Epidermal melanocyte (primary cell): ENCODE measurements at regions not wholly inside any gene's neighbourhood (a gene's known extent, or its start where the extent isn't known, plus 50 kb on each side); places are given as distances from the start of the nearest gene placed in this dataset.

ENCODE experiments used
- DNase-seq: peaks from one replicate; pipeline ENCODE4 v3.0.0; 2011; ENCODE audit warnings: low spot score; ENCODE audit not compliant: insufficient read length

DNA sequence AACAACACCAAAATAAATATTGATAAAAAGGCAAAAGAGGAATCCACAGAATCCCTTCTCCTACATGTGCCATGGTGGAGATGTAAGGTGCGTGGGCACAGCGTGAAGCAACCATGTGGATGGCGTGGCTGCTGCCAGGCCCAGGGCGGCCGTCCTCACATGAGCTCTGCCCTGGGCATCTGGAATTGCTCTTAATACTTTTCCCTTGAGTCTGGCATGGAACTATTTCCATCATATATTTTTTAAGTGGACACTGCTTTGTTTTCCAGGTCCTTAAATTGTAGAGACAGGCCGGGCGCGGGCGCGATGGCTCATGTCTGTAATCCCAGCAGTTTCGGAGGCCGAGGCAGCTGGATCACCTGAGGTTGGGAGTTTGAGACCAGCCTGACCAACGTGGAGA, 349.3 kb downstream of the IRX1 start:
- DNase-seq: no peak

- no peak for DNase-seq
These were observed 353.2 kb downstream of the IRX1 start for GRCh38 chr5:3948838-3949237.

DNA sequence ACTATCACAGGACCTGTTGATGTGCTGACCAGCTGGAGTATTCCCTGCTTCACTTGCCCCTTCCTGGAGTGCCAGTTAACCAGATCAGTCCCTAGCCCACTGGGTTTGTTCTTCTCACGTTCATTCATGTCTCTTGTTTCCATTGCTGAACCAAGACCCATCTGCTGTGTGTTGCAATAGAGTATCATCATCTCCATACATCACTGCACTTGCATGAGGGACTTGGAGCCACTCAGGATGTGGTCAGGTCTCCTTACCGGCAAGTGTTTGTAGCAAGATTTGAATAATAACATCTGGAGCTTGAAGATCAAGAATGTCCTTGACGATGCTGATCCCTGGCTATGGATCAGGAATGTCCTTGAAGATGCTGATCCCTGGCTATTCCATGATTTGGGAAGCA, 358.6 kb downstream of the IRX1 start:
- DNase-seq: no peak

DNA sequence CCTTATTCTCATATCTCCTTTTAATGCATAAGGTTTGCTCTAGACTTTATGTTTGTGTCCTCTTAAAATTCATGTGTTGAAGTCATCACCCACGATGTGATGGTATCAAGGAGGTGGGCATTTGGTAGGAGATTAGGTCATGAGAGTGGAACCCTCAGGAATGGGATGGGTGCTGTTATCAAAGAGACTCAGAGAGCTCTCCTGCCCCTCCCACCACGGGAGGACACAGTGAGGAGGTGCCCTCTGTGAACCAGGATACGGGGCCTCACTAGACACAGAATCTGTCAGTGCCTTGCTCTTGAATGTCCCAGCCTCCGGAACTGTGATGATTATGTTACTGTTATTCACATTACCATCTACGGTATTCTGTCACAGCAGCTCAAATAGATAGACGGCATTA, 359.0 kb downstream of the IRX1 start:
- DNase-seq: no peak

- no peak for DNase-seq
These were observed 362.0 kb downstream of the IRX1 start for GRCh38 chr5:3957658-3958057.

- DNase-seq: no peak
These were observed 362.8 kb downstream of the IRX1 start for GRCh38 chr5:3958389-3958788.

- DNase-seq: no peak
These were observed 366.5 kb downstream of the IRX1 start for GRCh38 chr5:3962113-3962512.

GRCh38 chr5:3963652-3964051, 368.0 kb downstream of the IRX1 start:
- no peak for DNase-seq

GRCh38 chr5:3980156-3980555, 384.5 kb downstream of the IRX1 start:
- no peak for DNase-seq

DNA sequence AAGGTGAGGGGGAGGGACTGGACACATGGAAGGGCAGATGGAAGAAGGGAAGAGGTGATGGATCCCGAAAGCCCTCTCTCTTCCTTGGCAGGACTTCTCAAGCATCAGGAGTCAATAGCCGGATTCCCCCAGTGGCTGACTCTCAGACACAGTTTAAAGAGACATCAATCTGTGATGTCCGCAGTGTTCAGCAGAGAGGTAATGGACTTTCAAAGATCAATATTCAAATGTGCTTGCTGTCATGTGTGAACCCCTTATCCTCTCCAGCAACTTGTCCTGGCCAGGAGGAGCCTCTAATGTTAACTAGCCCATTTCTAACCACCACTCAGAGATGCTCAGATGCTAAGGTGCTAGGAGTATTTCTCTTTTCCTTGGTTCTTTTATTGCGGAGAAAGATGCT, 392.2 kb downstream of the IRX1 start:
- no peak for DNase-seq

- no peak for DNase-seq
These were observed 398.3 kb downstream of the IRX1 start for GRCh38 chr5:3993856-3994473.

DNA sequence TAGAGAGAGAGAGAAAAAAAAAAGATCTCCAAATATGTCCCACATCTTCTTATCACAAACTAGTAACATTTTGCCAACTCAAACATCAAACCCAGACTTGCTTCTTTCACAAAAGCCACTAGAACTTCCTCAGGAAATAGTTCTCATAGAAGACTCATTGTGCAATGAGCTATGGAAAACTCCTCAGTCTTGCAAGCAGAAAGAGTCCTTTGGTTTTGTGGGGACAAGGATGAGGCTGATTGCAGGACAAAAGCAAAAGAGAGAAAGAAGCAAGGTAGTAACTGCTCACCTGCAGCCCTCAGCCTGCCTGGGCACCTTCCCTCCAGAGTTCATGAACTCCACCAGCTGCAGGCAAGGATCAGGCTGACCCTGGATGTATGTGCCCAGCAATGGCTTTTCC, 399.0 kb downstream of the IRX1 start:
- no peak for DNase-seq

DNA sequence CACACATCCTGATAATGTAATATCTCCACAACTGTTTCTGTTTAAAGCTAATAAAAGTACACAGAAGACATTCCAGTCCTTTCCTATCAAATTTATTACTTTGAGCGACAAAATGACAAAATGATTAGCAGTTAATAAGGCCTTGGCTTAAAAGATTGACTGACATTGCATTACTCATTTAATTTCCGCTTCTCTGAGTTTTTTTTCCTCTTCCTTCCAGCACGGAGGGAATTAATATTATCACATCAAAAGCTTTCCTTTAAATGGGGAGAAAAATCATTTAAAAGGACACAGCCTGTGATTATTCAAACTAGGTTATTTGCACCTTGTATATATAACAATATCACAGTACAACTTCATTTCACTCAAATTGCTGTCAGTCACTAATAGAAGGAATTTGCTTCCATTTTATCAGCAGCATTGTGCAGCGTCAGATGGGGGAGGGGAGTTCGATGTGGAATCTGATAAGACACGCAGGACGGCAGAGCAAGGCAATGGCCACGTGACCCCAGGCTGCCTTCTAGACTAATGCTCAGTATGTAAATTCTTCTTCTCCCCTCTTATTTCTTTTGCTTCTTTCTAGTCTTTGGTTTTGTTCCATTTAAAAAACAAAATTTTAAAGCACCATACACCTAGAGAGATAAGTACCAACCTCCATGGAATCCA, 400.5 kb downstream of the IRX1 start:
- DNase-seq: no peak

DNA sequence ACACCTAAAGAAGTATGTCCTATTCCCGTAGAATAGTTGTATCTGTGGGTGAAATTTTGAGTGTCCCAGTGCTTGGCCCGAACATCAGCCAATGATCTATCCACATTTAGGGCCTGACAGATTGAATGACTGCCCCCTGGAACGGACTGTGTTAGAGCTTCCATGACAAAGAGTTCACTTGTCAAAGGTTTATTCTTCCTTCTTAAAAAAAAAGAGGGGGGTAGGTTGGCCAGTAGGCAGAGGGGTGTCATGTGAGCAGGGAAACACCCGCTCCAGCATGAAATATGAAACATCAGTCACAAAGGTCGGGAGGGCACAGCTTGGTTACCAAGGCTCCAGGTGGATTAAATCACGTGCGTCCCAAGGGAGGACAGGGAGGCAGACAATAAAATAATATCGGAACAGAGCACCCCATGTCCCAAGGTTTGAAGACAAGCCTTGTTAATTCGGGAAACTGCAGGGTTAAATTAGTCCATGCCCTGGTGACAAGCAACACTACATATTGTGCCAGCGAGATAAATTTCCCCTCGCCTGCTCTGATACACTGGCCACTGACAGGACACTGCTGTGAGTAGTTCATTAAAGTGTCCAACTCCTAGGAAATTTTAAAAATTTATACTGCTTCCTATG, 401.2 kb downstream of the IRX1 start:
- no peak for DNase-seq

- DNase-seq: no peak
These were observed 402.0 kb downstream of the IRX1 start for GRCh38 chr5:3997670-3998069.

- DNase-seq: no peak
These were observed 404.3 kb downstream of the IRX1 start for GRCh38 chr5:3999929-4000328.

GRCh38 chr5:4001004-4001403, 405.4 kb downstream of the IRX1 start:
- DNase-seq: no peak

- no peak for DNase-seq
These were observed 406.3 kb downstream of the IRX1 start for GRCh38 chr5:4001758-4002533.

DNA sequence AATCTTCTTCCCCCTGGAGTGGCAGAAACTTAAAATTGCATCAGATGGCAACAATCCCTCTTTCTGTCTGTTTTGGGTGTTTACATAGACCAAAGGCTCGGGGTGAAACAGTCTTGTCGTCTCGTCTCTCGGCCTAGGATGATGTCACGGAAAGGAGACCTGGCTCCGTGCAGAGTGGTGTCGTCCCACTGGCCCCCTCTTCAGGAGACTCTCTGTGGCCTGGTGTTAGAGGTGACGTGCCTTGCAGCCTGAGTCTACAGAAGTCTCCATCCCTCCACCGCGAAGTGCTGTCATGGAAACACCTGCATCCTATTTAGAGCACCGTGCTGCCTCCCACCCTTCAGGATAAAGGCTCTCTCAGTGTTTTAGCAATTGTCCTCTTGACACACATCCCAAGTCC, 409.7 kb downstream of the IRX1 start:
- DNase-seq: no peak

DNA sequence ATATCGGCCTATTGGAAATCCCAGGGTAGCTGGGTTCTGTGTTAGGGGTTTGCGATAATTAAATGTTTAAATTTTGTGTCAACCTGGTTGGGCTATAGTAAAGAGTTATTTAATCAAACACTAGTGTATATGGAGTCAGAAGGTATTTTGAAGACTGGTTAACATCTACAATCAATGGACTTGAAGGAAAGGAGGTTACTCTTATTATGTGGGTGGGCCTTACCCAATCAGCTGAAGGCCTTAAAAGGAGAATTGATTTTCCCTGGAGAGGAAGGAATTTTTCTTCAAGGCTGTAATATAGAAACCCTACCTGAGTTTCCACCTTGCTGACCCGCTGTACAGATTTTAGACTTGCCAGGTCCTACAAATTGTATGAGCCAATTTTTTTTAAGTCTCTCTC, 411.4 kb downstream of the IRX1 start:
- DNase-seq: no peak

DNA sequence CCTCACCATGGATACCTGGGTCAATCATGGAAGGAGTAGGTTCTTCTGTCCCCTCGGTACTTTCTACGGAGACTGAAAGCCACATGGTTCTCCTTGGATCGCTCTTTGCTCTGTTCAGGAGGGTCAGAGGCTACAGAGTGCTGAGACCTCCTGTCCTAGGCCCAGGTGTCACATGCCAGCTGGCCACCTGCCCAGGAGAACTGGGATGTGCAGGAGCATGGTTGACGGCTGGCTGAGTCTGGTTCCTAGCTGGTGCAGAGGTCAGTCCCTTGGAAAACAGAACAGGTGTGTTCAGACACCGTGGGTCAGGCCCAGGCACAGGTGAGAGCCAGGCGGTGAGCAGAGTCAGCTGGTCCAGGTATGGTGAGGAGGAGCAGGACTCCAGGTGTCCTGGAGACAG, 416.3 kb downstream of the IRX1 start:
- no peak for DNase-seq
